IMR-90 (cell line): ENCODE measurements at regions not wholly inside any gene's neighbourhood (a gene's known extent, or its start where the extent isn't known, plus 50 kb on each side); places are given as distances from the start of the nearest gene placed in this dataset.

ENCODE experiments used
- ATAC-seq: fragments of 200-7000 bp; cut with Tn5 transposase; 2 replicates; pipeline ENCODE4 v1.9.1; 2020; ENCODE audit warnings: low read depth, mild to moderate bottlenecking, moderate library complexity
- BruUV-seq: library from RNA; stranded (reverse); fragments of 400-500 nt; replicated peaks from 2 replicates; lab custom pipeline; 2021; lab: Mats Ljungman, UMichigan
- CTCF ChIA-PET: fragments of 300-600 bp; formaldehyde crosslinking; extraction: SDS; loops from one replicate; lab custom pipeline; 2021; ENCODE audit warnings: antibody characterized with exemption; lab: Yijun Ruan, JAX
- POLR2A ChIA-PET: fragments of 300-600 bp; sonication (Branson Sonifier 250); formaldehyde crosslinking; loops from one replicate; lab custom pipeline; 2022; ENCODE audit warnings: antibody characterized with exemption; ENCODE audit not compliant: unreplicated experiment; lab: Charles Lee
- DNase-seq: peaks from one replicate; pipeline ENCODE4 v3.0.0; 2013
- H2AFZ ChIP-seq: replicated peaks from 2 replicates; pipeline ENCODE3; 2013; ENCODE audit warnings: low read length, mild to moderate bottlenecking; ENCODE audit not compliant: poor library complexity
- H2AK5ac ChIP-seq: 2 replicates; pipeline ENCODE4 v1.6.1; 2013; ENCODE audit warnings: low read depth, low read length, inconsistent platforms
- H2AK9ac ChIP-seq: replicated peaks from 2 replicates; pipeline ENCODE3; 2013; ENCODE audit warnings: mild to moderate bottlenecking, low read depth, low read length, moderate library complexity; ENCODE audit not compliant: poor library complexity
- H2BK120ac ChIP-seq: 2 replicates; pipeline ENCODE4 v1.6.1; 2013; ENCODE audit warnings: low read depth, low read length, inconsistent platforms
- H2BK15ac ChIP-seq: 3 replicates; pipeline ENCODE4 v1.6.1; 2013; ENCODE audit warnings: low read depth, low read length, inconsistent platforms
- H2BK20ac ChIP-seq: 2 replicates; pipeline ENCODE4 v1.6.1; 2013; ENCODE audit warnings: low read depth, mild to moderate bottlenecking, inconsistent platforms, low read length, moderate library complexity
- H2BK5ac ChIP-seq: 2 replicates; pipeline ENCODE4 v1.6.1; 2013; ENCODE audit warnings: mild to moderate bottlenecking, low read depth, low read length, inconsistent platforms; ENCODE audit not compliant: poor library complexity, severe bottlenecking
- H3K14ac ChIP-seq: replicated peaks from 2 replicates; pipeline ENCODE4 v1.6.1; 2013; ENCODE audit warnings: low read depth, low read length, inconsistent platforms
- H3K18ac ChIP-seq: 2 replicates; pipeline ENCODE4 v1.6.1; 2013; ENCODE audit warnings: low read depth, low read length, control low read depth
- H3K23ac ChIP-seq: 2 replicates; pipeline ENCODE4 v1.6.1; 2013; ENCODE audit warnings: low read depth, low read length, inconsistent platforms
- H3K27ac ChIP-seq: 2 replicates; pipeline ENCODE4 v1.5.1; 2013; ENCODE audit warnings: mild to moderate bottlenecking, control low read depth, low read length; ENCODE audit not compliant: insufficient read depth
- H3K27me3 ChIP-seq: 2 replicates; pipeline ENCODE4 v1.6.1; 2013; ENCODE audit warnings: low read length; ENCODE audit not compliant: control insufficient read depth, insufficient read depth
- H3K36me3 ChIP-seq: 2 replicates; pipeline ENCODE4 v1.6.1; 2013; ENCODE audit warnings: low read length, mixed read lengths; ENCODE audit not compliant: control insufficient read depth, insufficient read depth
- H3K4ac ChIP-seq: 2 replicates; pipeline ENCODE4 v1.6.1; 2013; ENCODE audit warnings: low read depth, low read length, inconsistent platforms
- H3K4me1 ChIP-seq: 2 replicates; pipeline ENCODE4 v1.6.1; 2013; ENCODE audit warnings: low read length, mixed read lengths; ENCODE audit not compliant: control insufficient read depth, insufficient read depth
- H3K4me2 ChIP-seq: 2 replicates; pipeline ENCODE4 v1.6.1; 2013; ENCODE audit warnings: low read depth, mild to moderate bottlenecking, control low read depth, low read length, moderate library complexity
- H3K4me3 ChIP-seq: 2 replicates; pipeline ENCODE4 v1.5.1; 2013; ENCODE audit warnings: low read depth, mild to moderate bottlenecking, control low read depth, low read length, moderate library complexity; ENCODE audit not compliant: insufficient read depth
- H3K56ac ChIP-seq: 2 replicates; pipeline ENCODE4 v1.6.1; 2013; ENCODE audit warnings: low read length, inconsistent platforms; ENCODE audit not compliant: insufficient read depth; ENCODE audit errors: extremely low read depth
- H3K79me1 ChIP-seq, 2 experiments: 2 replicates each; pipeline ENCODE4 v1.6.1; 2013; ENCODE audit warnings: low read length in 2 of 2, inconsistent platforms in 1 of 2, low read depth in 1 of 2
- H3K9ac ChIP-seq: 2 replicates; pipeline ENCODE4 v1.6.1; 2013; ENCODE audit warnings: low read depth, low read length, control low read depth
- H3K9me1 ChIP-seq: 2 replicates; pipeline ENCODE4 v1.6.1; 2013; ENCODE audit warnings: low read length, inconsistent platforms; ENCODE audit not compliant: insufficient read depth
- H3K9me3 ChIP-seq: 2 replicates; pipeline ENCODE4 v1.6.1; 2013; ENCODE audit warnings: low read length; ENCODE audit not compliant: control insufficient read depth, insufficient read depth
- H4K20me1 ChIP-seq: 2 replicates; pipeline ENCODE4 v1.6.1; 2013; ENCODE audit warnings: low read length, inconsistent platforms; ENCODE audit not compliant: insufficient read depth
- H4K5ac ChIP-seq: 2 replicates; pipeline ENCODE4 v1.6.1; 2013; ENCODE audit warnings: mild to moderate bottlenecking, low read depth, low read length, control low read depth
- H4K8ac ChIP-seq, 2 experiments: 2 replicates each; pipeline ENCODE4 v1.6.1; 2013; ENCODE audit warnings: low read depth in 2 of 2, low read length in 2 of 2, control low read depth in 1 of 2, inconsistent platforms in 1 of 2
- H4K91ac ChIP-seq: 2 replicates; pipeline ENCODE4 v1.6.1; 2013; ENCODE audit warnings: low read depth, low read length, inconsistent platforms; ENCODE audit not compliant: insufficient read depth
- BHLHE40 ChIP-seq: fragments of 150-350 bp; IDR thresholded peaks from 2 replicates; pipeline ENCODE4 v1.6.1; 2016; ENCODE audit warnings: mild to moderate bottlenecking, low read depth, low read length
- CEBPB ChIP-seq: IDR thresholded peaks from 2 replicates; pipeline ENCODE4 v1.6.1; 2012; ENCODE audit warnings: low read depth, low read length, improper control_type of control experiment
- CHD1 ChIP-seq: IDR thresholded peaks from 2 replicates; pipeline ENCODE4 v1.6.1; 2012; ENCODE audit warnings: low read depth, low read length, improper control_type of control experiment
- ELK1 ChIP-seq: fragments of 150-350 bp; IDR thresholded peaks from 2 replicates; pipeline ENCODE4 v1.6.1; 2016; ENCODE audit warnings: low read depth, mild to moderate bottlenecking, low read length, moderate library complexity, borderline replicate concordance
- FOS ChIP-seq: fragments of 150-350 bp; IDR thresholded peaks from 2 replicates; pipeline ENCODE4 v1.6.1; 2016; ENCODE audit warnings: low read depth, low read length
- MAFK ChIP-seq: IDR thresholded peaks from 2 replicates; pipeline ENCODE4 v1.6.1; 2012; ENCODE audit warnings: low read depth, low read length, improper control_type of control experiment
- MAZ ChIP-seq: IDR thresholded peaks from 2 replicates; pipeline ENCODE4 v1.6.1; 2012; ENCODE audit warnings: low read depth, mild to moderate bottlenecking, low read length, improper control_type of control experiment, moderate library complexity, borderline replicate concordance
- MXI1 ChIP-seq: IDR thresholded peaks from 2 replicates; pipeline ENCODE4 v1.6.1; 2012; ENCODE audit warnings: low read depth, mild to moderate bottlenecking, low read length, moderate library complexity, borderline replicate concordance
- NFE2L2 ChIP-seq: fragments of 150-350 bp; IDR thresholded peaks from 2 replicates; pipeline ENCODE4 v1.6.1; 2016; ENCODE audit warnings: low read depth, mild to moderate bottlenecking, low read length
- POLR2A ChIP-seq: IDR thresholded peaks from 2 replicates; pipeline ENCODE4 v1.6.1; 2012; ENCODE audit warnings: mild to moderate bottlenecking, low read depth, low read length
- RAD21 ChIP-seq: IDR thresholded peaks from 2 replicates; pipeline ENCODE4 v1.6.1; 2012; ENCODE audit warnings: low read length, improper control_type of control experiment
- RCOR1 ChIP-seq: IDR thresholded peaks from 2 replicates; pipeline ENCODE4 v1.6.1; 2012; ENCODE audit warnings: mild to moderate bottlenecking, low read length, improper control_type of control experiment; ENCODE audit not compliant: insufficient replicate concordance
- RFX5 ChIP-seq: IDR thresholded peaks from 2 replicates; pipeline ENCODE4 v1.8.0; 2012; ENCODE audit warnings: low read depth, mild to moderate bottlenecking, low read length, moderate library complexity
- SMC3 ChIP-seq: fragments of 150-350 bp; IDR thresholded peaks from 2 replicates; pipeline ENCODE4 v1.6.1; 2016; ENCODE audit warnings: low read depth, mild to moderate bottlenecking, antibody characterized with exemption, low read length, moderate library complexity
- WGBS, 2 experiments: methylation state at CpG; one replicate each; pipeline versions ENCODE4 v1.1.5 to v1.1.7; 2013; ENCODE audit warnings: missing lambda C conversion rate in 2 of 2; ENCODE audit not compliant: insufficient read length in 1 of 2; ENCODE audit errors: extremely low coverage in 2 of 2; 5-methylcytosine and 5-hydroxymethylcytosine counted together
- dilution Hi-C: fragments of 300-500 bp; cut with HindIII; formaldehyde crosslinking; loops from one replicate; pipeline ENCODE4 v1.14.3; 2018; ENCODE audit warnings: low sequenced_read_pairs; ENCODE audit not compliant: unreplicated experiment
- in situ Hi-C: fragments of 300-500 bp; cut with MboI; formaldehyde crosslinking; loops from 3 replicates; pipeline ENCODE4 v1.14.3; 2019; ENCODE audit warnings: low sequenced_read_pairs, inconsistent platforms, mixed read lengths
- intact Hi-C: fragments of 100-400 bp; cut with micrococcal nuclease; formaldehyde crosslinking; loops from 2 replicates; pipeline ENCODE4 v1.10.0; 2022
- TF ChIP-seq, protein P1 (sequence below): conservative IDR thresholded peaks from 2 replicates; pipeline ENCODE4 v1.5.1; 2012; ENCODE audit warnings: mild to moderate bottlenecking, low read depth, low read length, improper control_type of control experiment
- TF ChIP-seq, protein P2 (sequence below): fragments of 150-350 bp; IDR thresholded peaks from 2 replicates; pipeline ENCODE4 v1.6.1; 2017; ENCODE audit warnings: mild to moderate bottlenecking, antibody characterized with exemption, low read length, low read depth

GRCh38 chr9:91143642-91144041 lies 218.1 kb downstream of the AUH start:
- H2BK15ac ChIP-seq = peak overlapping the region; percentile 60; the same call in 2 of the 3 replicates
- DNase-seq = no peak
- peak overlapping the region; percentile 47; the same call in 1 of the 2 replicates for H3K4ac ChIP-seq
- H3K56ac ChIP-seq = no peak overlapping the region
- H4K5ac ChIP-seq = no peak overlapping the region
- peaks cover 0 to 9% of the 10 kb centered on the region in 2 experiments; a peak in 2 of 4 replicates for H3K79me1 ChIP-seq
- 100% methylated on average over 1 of the region's 3 CpGs; no CpG with 5 or more reads in 1 of the 2 experiments for WGBS, 2 experiments
- peak overlapping the region in 1 of 2 experiments; percentile 33; a peak in 2 of 4 replicates for H4K8ac ChIP-seq
- H2AK5ac ChIP-seq = 0 out of 2 replicates have a peak overlapping the region, but pooled peaks have one; percentile 30
- H4K91ac ChIP-seq = peak overlapping the region; percentile 42; the same call in 1 of the 2 replicates
- peak overlapping the region; percentile 26 for H2BK120ac ChIP-seq
- TF ChIP-seq CEBPB (no peak), SMC3 (no peak), POLR2A (no peak), RFX5 (no peak), MXI1 (no peak), CHD1 (no peak), NFE2L2 (no peak), FOS (no peak), MAFK (no peak), ELK1 (no peak), RAD21 (no peak), BHLHE40 (no peak), MAZ (no peak), RCOR1 (no peak)
- TF ChIP-seq, protein P1, sequence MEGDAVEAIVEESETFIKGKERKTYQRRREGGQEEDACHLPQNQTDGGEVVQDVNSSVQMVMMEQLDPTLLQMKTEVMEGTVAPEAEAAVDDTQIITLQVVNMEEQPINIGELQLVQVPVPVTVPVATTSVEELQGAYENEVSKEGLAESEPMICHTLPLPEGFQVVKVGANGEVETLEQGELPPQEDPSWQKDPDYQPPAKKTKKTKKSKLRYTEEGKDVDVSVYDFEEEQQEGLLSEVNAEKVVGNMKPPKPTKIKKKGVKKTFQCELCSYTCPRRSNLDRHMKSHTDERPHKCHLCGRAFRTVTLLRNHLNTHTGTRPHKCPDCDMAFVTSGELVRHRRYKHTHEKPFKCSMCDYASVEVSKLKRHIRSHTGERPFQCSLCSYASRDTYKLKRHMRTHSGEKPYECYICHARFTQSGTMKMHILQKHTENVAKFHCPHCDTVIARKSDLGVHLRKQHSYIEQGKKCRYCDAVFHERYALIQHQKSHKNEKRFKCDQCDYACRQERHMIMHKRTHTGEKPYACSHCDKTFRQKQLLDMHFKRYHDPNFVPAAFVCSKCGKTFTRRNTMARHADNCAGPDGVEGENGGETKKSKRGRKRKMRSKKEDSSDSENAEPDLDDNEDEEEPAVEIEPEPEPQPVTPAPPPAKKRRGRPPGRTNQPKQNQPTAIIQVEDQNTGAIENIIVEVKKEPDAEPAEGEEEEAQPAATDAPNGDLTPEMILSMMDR = no peak
- TF ChIP-seq, protein P2, sequence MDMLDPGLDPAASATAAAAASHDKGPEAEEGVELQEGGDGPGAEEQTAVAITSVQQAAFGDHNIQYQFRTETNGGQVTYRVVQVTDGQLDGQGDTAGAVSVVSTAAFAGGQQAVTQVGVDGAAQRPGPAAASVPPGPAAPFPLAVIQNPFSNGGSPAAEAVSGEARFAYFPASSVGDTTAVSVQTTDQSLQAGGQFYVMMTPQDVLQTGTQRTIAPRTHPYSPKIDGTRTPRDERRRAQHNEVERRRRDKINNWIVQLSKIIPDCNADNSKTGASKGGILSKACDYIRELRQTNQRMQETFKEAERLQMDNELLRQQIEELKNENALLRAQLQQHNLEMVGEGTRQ = no peak
- no peak for ATAC-seq
- H3K23ac ChIP-seq = peak overlapping the region; percentile 31; the same call in 1 of the 2 replicates
- no peak overlapping the region for H3K9ac ChIP-seq
- H3K9me1 ChIP-seq = no peaks in the 10 kb centered on the region
- H2BK5ac ChIP-seq = peak overlapping the region; percentile 29
- no peaks in the 10 kb centered on the region for H4K20me1 ChIP-seq
- H2BK20ac ChIP-seq = no peak overlapping the region; the same call in 1 of the 2 replicates
- dilution Hi-C loops = no loop called here
- peaks cover 2% of the 10 kb centered on the region; the same call in 1 of the 2 replicates for H3K9me3 ChIP-seq
- no TSS peak for BruUV-seq
- H3K27ac ChIP-seq = no peak overlapping the region
- no peak overlapping the region for H2AK9ac ChIP-seq
- POLR2A ChIA-PET = no interaction called here
- intact Hi-C loops = no loop called here
- H3K4me3 ChIP-seq = no peak overlapping the region
- in situ Hi-C loops = no loop called here
- H3K4me2 ChIP-seq = no peak overlapping the region
- no peaks in the 10 kb centered on the region for H3K27me3 ChIP-seq
- CTCF ChIA-PET = no interaction called here
- H3K4me1 ChIP-seq = peaks cover 9% of the 10 kb centered on the region
- peak overlapping the region; percentile 59 for H2AFZ ChIP-seq
- H3K14ac ChIP-seq = peak overlapping the region; percentile 54; the same call in 1 of the 2 replicates
- no peak overlapping the region for H3K18ac ChIP-seq
- no peaks in the 10 kb centered on the region for H3K36me3 ChIP-seq
